GF-D8 (cell line): ENCODE measurements at regions not wholly inside any gene's neighbourhood (a gene's known extent, or its start where the extent isn't known, plus 50 kb on each side); places are given as distances from the start of the nearest gene placed in this dataset.

Source experiments
- DNase-seq: peaks from one replicate; lab custom pipeline; 2025; lab: John Stamatoyannopoulos, UW

DNA sequence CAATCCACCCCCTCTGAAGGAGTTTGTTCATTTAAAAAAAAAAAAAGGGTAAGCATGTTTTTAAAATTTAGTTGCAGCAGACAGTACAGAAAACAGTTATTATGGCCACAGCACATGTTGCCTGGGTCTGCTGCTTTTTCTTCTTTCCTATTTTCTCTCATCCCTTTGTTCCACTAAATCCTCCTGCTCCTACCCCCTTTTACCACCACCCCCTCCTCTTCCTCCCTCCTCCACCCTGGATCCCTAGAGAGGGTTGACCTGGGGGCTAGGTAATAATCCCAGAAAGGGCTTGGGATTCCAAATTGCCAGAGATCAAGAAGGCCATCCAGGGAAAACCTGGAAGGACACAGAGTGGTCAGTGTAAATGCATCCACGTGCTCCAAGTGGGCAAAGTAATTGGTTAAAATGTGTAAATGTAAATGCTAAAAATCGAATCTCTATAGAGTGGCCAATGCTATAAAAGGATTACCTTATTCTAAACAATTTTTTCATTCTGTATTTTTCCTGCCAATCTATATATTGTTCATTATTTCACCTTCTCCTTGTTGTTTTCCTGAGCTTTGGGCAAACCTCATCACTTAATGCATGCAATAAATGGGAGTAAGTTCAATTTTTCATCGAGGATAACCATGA lies 89.0 kb upstream of the PIK3CG start:
- no peak for DNase-seq

DNA sequence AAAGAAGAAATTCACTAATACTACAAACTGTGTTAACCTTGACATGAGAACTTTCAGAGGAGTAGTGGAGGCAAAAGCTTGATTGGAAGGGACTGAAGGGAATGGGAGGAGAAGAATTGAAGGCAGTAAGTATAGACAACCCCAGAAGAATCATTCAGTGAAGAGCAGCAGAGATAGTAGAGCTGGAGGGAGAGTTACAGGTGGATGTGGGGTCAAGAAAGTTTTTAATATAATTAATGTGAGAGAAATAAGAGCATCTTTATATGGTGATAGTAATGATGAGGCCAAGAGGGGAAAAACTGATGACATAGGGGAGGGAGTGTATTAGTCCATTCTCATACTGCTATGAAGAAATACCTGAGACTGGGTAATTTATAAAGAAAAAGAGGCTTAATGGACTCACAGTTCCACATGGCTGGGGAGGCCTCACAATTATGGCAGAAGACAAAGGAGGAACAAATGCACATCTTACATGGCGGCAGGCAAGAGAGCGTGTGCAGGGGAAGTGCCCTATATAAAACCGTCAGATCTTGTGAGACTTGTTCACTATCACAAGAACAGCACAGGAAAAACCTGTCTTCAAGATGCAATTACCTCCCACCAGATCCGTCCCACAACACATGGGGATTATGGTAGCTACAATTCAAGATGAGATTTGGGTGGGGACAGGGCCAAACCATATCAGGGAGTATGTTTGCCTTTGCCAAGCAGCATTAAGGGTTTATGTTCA lies 88.3 kb upstream of the PIK3CG start:
- no peak for DNase-seq

DNA sequence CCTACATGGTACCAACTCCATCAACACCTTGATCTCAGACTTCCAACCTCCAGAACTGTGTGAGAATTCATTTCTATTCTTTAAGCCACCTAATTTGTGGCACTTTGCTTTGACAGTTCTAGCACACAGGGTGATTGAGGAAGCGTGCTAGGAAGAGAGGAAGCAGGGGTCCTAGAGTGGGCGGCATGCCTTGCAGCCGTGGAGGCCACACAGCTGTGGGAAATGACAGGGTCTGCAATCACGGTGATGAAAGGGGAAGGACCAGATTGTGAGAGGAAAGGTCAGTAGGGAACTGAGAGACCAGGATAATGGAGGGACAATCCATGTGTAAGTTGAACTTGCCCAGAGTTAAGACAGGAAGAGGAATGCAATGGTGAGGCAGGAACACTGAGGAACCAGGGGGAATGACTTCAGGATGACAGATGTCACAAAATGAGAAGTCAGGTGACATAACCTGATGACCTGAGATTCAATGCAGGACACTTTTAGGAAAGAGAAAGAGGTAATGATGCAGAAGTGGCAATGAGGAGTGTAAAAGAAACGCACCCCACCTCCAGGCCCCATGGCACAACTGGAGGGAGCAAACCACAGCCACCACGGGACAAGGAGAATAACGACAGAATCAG lies 87.3 kb upstream of the PIK3CG start:
- DNase-seq: no peak

DNA sequence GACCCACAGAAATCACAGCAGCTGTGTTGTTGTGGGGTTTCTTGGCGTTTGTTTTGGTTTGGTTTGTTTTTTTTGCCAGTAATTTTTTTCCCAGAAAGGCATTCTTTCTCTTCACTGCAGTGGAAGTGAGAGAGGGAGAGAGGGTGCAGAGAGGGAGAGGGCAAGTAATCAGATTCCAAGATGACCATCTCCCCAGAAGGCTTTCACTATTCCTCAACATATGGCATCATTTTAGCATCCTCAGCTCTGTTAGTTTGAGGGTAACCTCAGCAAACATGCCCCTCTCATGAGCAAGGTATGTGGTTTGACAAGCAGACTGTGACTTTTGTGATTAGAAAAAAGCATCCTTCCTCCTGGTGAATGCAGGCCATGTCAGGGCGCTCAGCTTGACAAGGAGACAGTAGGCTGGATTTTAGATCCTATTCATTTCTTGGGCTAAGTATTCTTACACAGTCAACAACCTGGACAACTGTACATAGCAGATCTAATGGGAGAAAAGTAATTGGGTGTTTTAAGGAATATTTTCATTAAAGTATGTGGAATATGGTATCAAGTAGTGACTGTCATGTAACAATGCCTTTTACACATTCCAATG lies 86.3 kb upstream of the PIK3CG start:
- no peak for DNase-seq

DNA sequence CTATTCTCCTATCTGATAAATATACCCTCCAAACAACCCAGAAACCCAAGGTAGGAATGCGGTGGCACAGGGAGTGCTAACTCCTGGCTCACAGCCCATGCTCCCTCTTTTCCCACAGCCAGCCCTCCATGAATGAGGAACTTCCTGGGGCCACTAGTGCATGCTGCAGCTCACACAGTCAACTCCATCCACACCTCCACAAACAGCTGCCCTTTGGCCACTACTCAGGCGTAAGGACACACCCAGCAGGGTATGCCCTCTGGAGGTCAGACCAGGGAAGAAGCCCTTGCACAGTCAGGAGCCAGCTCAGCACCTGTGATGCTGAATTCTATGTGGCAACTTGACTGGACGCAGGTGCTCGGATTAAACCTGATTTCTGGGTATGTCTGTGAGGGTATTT lies 85.2 kb upstream of the PIK3CG start:
- DNase-seq: no peak

DNA sequence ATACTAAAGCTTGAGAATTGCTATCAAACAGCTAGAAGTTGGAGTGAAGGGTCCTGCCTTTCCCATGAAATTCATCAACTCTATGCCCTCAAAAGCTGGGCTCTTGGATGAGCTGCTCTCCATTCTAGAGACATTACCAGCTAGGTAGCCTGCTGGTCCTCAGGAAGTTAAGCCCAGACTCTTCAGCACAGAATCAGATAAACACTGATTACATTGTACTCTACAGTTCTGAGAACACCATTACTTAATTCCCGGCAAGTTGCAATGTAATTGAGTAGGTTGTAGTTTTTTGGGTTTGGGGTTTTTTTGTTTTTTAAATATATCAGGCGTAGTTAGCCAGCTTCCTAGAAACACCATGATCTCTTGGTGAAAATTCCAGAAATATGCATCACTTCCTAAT lies 84.1 kb upstream of the PIK3CG start:
- no peak for DNase-seq

DNA sequence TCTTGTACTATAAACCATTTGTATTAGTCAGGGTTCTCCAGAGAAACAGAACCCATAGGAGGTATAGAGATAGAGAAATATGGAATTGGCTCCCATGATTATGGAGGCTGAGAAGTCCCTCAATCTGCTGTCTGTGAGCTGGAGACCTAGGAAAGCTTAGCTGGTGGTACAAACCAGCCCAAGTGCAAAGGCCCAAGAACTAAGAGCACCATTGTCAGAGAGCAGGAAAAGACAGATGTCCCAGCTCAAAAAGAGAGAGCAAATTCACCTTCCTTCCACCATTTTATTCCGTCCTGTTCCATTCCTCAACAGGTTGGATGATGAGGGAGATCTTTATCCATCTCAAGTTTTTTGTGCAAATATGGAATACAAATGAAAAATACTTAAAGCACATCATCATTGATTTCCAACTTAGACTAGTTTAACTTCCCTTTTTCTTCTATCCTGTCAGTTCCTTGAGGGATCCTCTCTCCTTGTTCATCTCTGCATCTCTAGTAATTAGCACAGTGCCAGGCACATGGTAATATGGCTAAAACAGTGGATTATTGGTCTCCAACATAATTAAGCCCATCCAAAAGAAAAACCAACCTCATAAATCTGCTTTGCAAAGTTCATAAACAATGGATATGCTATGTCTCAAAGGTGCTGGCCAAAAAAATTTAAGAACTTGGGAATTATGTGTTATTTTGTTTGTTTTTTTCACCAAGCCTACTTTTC lies 83.1 kb upstream of the PIK3CG start:
- no peak for DNase-seq

DNA sequence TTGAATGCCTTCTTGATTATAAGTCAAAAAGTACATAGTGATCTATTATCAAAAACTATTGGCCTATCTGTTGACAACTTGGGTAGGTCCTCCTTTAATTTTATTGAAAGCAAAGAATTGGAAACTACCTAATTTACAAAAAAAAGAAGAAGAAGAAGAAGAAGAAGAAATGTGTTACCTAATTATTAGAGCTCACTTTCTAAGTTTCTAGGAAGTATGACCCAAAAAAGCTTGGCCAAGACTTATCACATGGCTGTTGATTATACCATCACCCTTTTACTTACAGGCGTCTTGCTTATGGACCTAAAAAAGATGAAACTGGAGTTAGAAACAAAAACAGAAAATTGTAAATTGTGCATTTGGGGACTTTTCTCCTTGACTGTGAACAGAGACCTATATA lies 81.8 kb upstream of the PIK3CG start:
- DNase-seq: no peak

DNA sequence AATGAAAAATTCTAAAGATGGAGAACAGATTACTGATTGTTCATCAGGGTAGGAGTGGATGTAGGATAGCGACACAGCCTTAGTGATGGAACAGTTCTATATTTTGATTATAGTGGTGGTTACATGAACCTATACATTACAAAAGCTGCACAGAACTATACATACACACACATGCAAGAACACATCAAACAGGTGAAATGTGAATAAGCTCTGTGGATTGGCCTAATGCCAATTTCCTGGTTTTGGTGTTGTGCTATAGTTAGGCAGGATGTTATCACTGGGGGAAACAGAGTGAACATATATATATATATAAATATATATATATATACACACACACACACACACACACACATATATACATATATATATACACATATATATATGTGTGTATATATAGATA lies 76.4 kb upstream of the PIK3CG start:
- DNase-seq: no peak

DNA sequence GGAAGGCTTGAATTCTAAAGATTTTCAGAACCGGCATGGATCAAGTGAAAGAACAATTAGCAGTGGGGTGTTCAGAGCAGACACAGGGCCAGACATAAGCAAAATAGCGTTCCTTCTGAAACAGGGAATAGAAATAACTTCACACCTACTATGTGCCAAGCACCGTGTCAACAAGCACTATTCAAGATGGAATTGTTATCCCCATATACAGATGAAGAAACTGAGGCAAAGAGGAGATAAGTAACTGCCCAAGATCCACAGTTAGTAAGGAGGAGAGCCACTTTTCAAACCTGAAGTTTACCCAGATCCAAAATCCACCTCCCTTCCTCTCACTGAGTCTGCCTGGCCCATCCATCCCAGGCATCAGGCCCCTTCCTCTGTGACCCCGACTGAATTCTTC lies 73.6 kb upstream of the PIK3CG start:
- no peak for DNase-seq

DNA sequence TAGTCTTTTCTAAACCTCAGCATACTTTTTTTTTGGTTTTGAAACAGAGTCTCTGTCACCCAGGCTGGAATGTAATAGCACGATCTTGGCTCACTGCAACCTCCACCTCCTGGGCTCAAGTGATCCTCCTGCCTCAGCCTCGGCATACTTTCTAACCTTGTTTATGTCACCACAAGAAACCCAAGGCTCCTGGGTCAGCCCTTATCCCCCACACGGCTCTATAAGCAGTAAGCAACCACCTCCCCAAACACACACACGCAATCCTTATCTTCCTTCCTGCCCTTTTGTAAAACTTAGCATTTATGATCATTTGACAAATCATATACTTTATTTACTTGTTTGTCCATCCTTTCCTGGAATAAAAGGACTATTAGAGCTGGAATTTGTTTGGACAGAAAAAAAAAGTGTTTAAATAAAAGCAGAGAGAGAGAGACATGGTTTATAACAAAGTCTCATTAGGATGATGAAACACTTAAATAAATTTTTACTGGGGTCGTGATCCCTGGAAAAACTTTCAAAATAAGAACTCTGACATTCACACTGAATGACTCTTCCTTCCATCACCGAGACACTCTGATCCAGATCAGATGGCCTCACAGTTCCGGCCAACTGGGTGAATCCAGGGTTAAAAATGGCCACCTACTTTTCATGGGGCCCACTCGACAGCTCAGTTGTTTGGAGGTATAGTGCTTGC lies 72.7 kb upstream of the PIK3CG start:
- DNase-seq: no peak

DNA sequence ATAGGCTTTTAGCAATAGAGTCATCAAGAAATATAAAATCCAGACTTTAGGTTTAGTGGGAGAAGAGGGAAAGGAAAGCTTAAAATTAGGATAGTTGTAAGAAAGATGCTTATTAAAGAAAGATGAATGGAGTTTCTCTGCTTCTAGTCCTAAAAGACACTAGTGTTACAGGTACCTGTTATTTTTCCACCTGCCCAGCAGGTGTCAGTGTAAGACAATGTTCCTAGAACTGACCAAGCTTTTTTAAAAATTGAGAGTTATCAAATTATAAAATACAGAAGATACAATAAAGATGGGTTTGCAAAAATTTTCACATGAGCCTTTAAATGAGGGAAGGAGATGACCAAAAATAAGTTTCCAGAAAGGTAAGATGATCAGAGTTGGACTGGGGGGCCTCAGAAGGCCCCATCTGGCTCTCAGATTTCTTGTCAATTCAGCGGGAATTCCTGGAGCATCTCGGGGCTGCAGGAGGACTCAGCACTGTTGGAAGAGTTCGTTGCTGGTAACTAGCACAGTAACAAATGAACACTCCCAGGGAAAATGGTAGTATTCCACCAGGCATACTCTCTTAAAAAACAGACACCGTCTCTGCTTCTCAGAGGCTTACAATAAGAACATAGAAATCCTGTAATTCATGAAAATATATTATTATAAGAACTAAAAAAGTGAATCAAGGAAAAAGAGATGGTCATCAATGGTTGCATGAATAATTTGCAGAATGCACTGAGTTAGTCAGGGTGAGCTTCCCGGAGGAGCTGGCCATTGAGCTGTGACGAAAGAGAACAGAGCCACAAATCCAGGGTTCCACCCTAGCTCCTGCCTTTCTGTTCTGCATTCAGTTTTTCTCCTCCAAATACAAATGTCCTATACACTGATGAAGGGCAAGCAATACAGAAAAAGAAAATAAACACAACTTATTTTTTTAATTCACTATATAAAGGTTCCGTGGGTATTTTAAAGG lies 71.8 kb upstream of the PIK3CG start:
- DNase-seq: no peak

DNA sequence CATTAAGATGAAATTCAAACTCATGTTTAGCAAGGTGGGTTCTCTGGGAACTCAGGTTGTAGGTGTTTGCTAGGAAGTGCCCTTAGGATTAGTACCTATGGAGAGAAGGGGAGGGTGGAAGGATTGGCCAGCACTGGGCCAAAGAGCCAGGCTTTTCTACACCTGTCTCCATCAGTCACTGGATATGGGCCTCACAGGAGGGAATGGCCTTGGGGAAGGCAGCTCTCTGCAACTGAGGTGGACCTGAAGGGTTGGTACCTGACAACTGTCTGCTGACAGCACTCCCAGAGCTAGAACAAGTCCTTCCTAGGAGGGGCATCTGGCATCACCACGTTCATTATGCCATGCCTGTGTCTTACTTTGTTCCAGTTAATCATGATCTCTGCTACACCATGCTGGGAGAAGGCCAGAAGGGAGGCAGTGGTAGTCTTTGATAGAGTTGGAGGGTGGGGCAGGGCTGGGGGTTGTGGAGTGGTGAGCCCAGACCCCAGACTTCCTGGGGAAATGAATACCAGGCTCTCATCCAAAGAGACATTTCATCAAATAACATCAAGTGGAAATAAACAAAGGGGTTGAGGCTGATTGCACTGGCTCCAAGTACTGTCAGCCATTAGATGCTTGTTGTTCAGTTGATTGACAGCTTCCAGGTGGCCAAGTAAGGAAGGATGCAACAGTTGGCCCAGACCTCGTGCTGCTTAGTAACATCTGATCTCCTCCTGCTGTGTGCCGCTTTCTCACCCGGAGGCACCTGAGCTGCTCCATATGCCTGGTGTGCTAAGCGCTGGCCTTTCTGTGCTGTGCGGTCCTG lies 70.6 kb upstream of the PIK3CG start:
- DNase-seq: no peak

DNA sequence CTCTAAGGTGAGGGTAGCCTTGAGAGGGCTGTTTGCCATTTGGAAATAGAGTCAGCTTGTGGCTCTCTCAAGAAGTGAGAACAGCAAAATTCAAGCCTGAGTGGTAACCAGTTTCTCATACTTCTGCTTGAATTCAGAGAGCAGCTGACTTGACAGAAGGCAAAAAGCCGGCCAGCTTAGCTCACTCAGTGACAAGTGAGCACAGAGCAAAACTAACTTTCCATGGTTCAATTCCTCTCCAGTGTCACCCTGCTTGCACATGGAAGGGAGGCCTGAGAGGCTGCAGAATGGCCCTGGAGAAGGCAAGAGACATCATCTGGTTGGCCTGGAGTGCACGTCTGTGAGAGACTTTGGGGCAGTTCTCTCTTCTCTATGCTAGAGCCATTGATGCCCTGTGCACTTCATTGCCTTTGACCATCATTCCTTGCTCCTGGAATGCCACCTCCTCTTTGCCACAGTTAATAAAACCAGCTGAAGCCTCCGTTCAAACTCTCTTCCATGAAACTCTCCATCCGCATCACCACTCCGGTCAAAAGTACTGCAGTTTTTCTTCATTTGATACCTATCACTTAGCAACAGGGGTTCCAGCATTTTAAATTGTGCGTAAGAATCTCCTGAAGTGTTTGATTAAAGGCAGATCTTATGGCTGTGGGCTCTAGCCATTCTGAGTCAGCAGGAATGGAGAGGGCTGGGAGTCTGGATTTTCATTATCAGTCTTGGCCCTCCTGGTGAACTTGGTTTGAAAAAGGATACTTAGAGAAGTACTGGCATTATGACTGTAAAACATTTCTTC lies 69.8 kb upstream of the PIK3CG start:
- DNase-seq: no peak

DNA sequence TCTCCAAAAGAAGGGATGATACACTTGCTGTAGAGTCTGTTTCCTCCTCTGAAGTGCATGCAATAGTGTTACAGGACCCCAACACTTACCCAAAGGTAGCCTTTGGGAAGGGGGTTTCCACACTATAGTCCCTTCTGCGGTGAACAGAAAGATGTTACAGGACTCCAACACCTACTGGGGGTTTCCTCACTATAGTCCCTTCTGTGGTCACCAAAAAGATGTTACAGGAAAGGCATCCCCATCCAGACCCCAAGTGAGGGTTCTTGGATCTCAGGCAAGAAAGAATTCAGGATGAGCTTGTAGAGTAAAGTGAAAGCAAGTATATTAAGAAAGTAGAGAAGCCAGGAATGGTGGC lies 69.2 kb upstream of the PIK3CG start:
- no peak for DNase-seq

DNA sequence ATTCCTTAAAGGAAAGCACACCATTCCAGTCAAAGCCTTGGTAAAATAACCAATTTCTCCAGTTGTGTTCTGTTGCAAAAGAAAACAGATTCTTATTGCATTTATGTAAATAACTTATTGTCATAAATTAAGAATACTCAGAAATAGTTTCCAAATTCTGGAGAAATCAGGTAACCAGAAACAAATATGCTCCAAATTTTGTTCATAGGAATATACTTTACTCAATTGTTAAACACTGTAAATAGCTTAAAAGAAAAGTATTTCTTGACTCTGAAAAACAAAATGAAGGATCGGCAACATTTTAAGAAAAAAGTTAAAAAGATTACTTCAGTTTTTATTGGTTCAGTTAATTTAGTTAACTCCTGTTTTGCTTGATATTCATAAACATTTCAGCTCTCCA lies 67.1 kb upstream of the PIK3CG start:
- DNase-seq: no peak

DNA sequence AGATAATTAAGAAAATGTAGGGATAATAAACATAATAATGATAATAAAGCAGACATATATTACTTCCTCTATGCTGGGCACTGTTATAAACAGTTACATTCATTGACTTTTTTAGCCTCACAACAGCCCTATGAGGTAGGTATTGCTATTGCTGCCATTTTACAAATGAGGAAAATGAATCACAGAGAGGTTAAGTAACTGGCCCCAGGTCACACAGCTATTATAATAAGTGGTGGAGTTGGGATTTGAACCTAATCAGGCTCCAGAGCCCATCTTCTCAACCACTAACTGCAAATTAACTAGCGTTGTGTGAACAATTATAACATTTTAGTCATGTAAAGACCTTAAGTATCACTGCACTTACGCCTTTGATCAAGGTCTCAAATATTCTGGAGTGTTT lies 62.5 kb upstream of the PIK3CG start:
- DNase-seq: no peak

DNA sequence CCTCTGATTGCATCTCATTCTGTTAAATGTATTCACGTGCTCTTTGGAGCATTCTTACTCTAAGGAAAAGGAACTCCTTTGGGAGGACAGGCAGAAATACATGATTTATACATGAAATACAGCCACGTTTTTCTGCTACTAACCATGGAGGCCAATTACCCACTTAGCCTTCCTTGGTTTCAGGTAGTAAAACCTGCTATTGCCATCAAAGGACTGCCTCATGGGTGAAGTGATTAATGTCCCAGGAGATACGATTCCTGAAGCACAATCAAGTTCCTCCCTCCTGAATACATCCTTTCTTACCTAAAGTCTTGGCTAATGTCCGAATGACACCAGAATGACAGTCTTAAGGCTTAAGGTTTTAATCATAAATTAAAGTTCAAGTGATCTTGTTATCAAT lies 58.5 kb upstream of the PIK3CG start:
- no peak for DNase-seq

DNA sequence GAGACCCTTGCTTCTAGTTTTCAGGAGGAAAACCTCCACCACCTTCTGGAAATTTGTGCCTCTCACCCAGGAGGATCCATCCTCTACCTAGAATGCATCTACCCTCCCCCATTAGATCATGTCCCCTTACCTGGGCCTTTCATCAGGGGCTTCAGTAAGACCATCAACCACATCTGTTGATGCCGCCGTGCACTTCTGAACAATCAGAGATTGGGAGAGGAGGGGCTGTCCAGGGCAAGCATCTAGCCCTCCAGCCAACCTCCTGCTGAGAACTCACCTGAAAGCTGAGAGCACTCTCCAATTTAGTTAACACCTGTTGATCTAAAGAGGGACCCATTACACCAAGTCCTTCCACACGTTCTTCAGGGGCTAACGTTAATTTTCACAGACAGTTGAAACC lies 57.6 kb upstream of the PIK3CG start:
- DNase-seq: no peak
